Central memory CD4-positive, alpha-beta T cell (primary cell): ENCODE measurements at regions not wholly inside any gene's neighbourhood (a gene's known extent, or its start where the extent isn't known, plus 50 kb on each side); places are given as distances from the start of the nearest gene placed in this dataset.
"Not testable (repeated sequence)": the region's sequence is repeated elsewhere in the genome, so short reads cannot be mapped to it uniquely, and the experiment has no call there.

Experiments
- DNase-seq: peaks from one replicate; pipeline ENCODE4 v3.0.0; 2022

DNA sequence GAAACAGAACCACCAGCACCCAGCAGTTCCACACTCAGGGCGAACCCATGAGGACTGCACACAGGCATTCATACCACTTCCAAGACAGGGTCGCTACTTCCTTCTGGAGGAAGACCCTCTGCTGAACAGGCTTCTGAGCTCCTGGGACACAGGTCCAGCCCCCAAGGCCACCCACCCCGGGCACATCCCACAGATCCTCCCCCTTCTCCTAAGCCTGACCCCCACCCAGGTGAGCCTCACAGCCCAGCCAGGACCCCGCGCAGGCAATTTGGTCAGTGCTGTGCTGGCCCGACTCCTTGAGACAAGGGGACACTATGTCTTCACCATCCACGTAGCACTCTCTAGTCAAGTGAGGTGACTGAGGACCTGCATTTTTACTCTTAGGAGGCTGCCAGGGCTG lies 5382.7 kb upstream of the TPTE start:
- not testable (repeated sequence) for DNase-seq

DNA sequence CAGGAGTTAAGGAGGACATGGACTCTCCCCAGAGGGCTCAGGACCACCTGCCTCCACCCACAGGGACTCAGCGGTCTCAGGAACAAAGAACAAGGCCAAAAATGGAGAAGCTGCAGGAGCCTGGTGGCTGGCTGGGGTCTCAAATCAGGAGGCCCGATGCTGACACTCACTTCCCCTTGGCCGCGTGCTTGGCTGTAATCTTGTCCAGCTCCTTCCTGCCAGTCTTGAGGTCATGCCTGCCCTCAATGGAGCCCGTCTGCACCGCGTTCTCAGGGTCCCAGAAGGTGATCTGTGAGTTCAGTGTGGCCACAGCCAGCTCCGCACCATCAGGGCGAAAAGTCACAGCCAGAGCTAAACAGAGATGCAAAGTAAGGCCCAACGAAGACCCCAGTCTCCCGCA lies 5381.9 kb upstream of the TPTE start:
- not testable (repeated sequence) for DNase-seq

DNA sequence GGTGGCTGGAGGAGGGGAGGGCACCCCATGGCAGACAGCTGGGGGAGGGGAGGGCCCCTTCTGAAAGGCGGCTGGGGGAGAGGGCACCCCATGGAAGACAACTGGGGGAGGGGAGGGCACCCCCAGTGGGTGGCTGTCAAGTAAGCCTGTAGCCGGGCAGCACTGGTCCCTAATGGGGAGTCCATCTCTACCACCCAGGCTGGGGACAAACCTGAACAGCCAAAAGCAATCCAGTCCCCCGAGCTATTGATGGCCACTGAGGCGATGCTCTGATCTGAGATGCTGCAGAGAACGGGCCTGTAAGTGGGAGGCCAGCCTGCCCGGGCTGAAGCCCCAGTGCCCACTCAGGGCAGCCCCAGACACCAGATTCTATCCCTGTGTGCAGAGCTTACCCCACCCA lies 5378.4 kb upstream of the TPTE start:
- DNase-seq, result not testable (repeated sequence)

DNA sequence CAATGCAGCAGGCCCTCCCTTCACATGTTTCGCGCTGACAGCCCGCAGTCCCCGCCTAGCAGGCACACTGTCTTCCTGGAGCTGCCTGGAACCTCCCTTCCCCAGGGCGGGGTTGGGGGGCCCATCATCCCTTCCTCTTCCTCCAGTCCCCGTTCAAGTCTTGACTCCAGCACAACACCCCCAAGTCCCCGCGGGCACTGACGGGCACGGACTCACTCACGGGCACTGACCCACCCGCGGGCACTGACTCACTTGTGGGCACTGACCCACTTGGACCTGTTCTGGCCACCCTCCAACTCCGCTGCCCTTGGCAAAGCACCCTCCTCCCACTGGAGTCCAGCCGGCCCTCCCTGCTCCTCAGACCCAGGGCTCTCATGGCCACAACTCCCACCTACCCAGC lies 5376.7 kb upstream of the TPTE start:
- DNase-seq, result not testable (repeated sequence)

DNA sequence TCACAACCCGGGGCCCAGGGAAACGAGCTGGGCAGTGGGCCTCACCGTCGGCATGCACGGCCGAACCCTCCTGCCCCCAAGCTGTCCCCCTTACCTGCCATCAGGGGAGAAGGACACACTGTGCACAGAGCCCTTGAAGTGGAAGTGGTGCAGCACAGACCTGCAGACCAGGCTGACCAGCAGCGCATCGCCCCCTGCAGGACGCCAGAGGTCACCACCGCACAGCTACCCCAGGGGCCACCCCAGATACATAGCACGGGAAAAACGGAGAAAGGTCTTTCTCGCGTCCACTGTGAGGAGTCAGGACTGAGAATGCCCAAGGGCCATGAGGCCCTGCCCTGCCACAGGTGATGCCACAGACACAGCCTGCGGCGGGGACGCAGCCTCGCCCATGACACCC lies 5373.7 kb upstream of the TPTE start:
- not testable (repeated sequence) for DNase-seq

DNA sequence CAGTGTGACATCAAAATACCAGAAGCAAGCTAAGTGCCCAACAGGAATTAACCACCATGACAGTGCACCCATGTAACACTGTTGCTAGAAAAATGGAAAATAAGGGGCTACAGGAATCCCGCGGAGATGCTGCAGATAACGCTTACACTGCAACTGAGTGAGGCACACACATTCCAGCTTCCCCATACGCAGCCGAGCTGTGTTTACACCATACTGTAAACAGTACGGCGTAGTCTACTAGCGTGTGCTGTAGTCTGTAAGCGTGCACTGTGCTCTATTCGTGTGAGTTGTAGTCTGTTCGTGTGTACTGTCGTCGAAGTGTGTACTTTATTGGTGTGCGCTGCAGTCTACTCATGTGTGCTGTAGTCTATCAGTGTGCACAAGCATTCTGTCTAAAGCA lies 5372.2 kb upstream of the TPTE start:
- DNase-seq, result not testable (repeated sequence)

DNA sequence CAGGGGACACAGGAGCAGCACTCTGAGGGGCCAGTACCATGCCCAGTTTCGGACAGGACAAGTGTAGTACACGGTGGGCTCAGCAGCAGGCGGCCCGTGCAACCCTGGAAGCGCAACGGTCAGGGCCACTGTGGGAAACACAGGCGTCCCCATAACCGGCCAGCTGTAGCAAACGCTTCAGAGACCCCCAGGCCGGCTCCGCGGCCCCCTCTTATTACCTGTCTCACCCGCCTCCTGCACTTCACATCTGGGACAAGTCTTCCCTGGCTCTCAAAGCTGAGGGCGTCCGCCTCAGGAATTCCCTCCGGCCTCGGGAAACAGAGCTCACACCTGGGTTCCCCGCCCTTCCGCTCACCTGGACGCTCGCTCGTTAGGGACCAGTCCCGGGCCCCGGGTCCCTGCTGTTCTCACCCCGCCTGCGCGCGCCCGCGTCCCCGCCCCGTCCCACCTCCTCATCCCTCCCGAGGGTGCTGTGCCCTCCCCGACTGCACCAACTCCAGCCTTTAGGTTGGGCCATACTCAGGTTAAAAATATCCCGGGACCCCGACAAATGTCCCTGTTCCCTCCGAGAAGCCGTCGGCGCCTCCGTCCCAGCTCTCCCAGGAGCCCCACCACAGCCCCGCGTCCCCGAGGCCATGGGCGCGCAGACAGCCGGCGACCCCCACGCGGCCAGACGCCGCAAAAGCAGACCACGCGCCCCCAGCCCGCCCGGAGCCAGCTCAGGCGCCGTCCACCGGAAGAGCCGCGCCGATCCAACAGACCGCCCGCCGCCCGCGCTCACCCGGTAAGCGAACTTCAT lies 5367.3 kb upstream of the TPTE start:
- not testable (repeated sequence) for DNase-seq

DNA sequence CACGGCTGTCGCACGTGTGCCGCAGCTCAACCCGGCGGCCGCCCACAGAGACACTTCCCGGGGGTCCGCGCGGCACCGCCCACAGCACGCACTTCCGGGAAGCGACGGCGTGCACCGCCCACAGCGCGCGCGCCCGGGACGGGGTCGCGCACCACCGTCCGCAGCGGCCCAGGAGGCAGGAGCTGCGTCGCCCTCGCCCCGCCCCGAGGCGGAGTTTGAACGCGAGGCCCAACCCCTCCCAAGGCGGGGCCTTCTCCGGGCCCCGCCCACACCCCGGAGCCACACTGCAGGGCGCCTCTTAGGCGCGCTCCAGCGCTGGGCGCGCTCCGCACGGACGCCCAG lies 5366.8 kb upstream of the TPTE start:
- peak; percentile 91 for DNase-seq

DNA sequence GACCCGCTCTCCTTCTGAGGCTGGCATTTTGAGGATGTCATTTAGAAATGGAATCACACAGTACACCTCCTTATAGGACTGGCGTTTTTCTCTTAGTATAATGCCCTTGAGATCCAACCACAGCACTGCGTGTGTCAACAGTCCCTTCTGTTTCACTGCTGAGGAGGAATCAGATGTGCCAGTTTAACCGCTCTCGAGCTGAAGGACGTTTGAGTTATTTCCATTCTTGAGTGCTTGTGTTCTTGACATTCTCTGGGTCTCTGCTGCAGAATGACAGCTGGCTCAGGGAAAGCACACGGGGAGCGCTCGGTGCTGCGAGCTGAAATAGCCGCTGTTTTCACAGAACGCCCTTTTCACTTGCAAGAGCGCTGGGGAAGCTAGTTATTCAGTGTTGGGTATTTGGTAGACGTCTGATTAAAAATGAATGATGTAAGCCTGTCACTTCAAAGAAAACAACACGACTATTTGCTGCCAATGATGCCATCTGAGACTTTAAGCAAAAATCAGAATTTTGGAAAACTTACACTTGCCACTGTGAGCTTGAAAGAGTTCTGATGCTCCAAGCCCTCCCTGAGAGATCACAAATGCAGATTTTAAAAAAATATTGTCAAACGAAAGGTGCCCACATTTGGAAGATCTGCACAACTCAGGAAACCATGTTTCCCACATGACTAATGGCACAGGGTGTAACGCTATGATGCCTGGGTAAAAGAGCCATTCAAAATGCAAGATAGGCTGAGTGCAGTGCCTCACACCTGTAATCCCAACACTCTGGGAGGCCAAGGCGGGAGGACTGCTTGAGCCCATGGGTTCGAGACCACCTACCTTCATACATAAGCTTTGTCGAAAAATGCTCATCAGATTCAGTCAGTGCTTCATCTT lies 5358.4 kb upstream of the TPTE start:
- DNase-seq, result not testable (repeated sequence)

DNA sequence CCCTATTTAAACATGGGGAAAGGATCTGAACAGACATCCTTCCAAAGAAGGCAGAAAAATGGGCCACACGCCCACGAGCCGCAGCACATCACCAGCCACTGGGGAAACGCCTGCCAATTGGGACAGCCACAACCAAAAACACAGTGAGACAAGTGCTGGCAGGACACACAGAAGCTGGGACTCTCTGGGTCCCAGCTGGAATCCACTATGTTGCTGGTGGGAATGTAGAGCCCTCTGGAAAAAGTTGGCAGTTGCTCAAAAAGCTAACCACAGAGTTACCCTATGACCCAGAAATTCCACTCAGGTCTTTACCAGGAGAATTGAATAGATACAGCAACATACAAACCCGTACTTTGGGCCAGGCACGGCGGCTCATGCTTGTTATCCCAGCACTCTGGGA lies 5355.6 kb upstream of the TPTE start:
- DNase-seq, result not testable (repeated sequence)
